KG1 (cell line): ENCODE measurements at regions not wholly inside any gene's neighbourhood (a gene's known extent, or its start where the extent isn't known, plus 50 kb on each side); places are given as distances from the start of the nearest gene placed in this dataset.
"Not testable (repeated sequence)": the region's sequence is repeated elsewhere in the genome, so short reads cannot be mapped to it uniquely, and the experiment has no call there.

Experiments used
- DNase-seq: peaks from one replicate; lab custom pipeline; 2025; lab: John Stamatoyannopoulos, UW

GRCh38 chr9:106260908-106261307 is 566.6 kb downstream of the TMEM38B start:
- not testable (repeated sequence) for DNase-seq

DNA sequence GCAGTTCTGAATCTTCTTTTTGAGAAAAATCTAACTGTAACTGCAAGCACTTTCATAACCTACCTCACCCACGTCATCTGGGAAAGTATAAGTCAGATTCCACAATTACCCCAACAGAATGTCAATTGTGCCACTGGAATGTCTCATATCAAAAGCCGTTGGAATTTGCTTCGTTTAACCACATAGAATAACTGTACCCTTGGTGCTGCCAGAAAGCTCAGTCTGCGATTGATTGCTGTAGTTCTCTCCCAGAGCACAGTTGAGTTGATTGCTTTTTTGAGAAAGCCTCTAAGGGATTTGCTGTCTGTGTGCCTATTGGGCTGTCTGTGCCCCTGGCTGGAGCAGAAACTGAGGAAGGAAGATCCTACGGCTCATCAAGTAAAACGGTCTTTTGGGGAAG is 583.6 kb downstream of the TMEM38B start:
- DNase-seq: no peak

DNA sequence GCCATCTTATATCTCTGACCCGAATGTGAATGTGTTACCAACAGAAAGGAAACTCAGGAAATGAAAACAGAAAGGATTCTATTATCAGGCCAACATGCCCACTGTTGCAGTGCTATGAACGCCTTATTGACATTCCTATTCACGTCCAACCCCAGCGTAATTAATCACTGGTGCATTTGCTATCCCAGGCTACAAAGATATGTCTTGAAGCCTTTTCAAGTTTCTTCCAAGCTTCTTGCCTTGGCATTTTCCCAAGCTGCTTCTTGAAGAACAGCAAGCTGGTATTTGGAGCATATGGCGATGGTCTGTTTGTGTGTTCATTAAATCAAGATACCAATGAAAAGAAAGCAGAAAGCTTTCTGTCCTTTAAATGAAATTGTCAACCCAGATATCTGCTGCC is 579.2 kb upstream of the ZNF462 start:
- no peak for DNase-seq

DNA sequence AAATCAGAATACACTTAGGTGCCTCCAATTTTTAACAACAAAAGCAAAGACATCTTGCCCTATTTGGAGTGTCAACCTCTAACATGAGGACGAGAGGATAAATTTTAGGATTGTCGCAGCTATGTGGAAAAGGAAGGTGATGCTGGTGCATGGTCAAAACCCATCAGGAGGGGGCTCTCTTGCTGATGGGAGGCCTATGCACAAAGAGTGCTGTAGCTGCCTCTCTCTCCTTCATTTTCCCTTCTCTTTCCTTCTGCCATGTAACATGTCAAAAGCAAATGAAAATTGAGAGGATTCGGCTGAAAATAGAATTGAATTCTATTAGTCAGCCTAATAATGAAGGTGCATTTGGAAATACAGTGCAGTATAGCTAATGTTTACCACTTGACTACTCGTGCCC is 578.7 kb upstream of the ZNF462 start:
- no peak for DNase-seq

DNA sequence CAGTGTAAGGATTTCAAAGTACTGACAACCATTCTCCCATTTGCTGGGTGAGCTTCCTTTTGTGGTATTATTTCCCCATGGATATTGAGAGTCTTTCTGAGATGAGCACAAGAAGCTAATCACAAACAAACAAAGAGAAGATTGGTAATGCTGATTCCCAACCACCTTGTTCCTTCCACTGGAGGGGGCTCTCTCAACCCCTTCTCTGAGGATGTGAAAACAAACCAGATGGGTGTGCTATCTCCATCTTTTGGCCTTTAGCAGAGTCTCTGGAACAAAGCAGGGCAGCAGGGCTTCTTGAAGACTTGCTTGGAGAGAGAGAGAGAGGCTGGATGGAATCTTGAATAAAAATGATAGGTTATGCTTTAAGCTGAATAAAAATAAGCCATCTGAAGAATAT is 576.7 kb upstream of the ZNF462 start:
- DNase-seq: no peak

DNA sequence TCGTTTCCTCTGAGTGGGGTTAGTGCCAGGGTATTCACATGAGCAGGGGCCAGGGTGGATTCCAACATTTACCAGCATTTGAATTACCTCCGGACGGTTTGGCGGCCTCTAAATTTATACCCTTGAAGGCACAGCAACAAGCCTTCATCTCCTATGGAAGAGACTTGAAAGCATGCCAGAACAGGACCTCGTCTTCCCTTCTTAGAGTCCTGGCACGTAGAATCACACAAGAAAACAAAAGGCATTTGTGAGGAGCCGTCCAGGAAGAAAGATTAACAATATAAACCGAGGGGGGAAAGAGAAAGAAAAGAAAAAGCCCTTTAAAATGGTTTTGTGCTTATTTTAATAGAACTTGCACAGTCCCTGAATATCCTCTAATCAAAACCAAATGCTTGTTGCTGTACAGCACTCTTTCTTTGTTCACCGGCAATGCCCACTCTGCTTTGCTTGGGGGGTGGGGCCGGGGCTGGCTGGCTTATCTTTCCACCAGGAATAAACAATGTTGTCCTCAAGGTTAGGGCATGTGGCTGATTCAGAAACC is 575.8 kb upstream of the ZNF462 start:
- no peak for DNase-seq

DNA sequence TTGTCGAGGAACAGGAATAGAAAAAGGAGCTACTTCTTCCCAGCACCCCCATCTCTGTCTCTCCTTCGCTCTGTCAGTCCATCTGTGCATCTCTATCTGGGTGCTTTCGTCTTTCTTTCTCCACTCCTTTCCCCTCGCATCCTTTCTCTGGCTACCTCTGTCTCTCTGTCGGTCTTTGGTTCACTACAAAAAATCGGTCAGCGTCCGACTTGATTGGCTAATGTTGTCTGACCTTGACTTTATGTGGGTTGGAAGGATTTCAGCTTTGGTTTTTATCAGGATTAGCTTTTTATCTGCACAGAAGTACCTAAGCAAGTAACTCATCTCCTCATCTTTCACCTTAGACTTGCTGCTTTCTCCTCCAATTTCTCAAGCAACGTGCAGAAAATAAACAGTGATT is 575.2 kb upstream of the ZNF462 start:
- no peak for DNase-seq

DNA sequence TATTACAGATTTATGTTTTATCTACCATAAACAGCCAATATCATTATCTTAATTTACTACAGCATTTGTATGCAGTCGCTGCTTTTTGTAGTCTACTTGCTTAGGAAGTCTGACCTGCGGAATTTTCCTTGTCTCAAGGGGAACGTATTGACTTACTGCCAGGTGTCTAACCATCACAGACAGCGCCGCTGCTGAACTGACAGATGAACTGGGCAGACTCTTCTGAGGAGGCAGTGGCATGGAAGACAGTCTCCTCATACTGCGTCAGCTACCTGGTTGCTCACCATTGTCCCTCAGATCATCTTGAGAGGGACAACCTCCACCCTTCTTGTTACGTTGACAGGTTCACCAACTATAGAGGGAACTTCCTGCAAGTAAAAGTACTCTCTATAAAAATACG is 574.3 kb upstream of the ZNF462 start:
- DNase-seq: no peak

DNA sequence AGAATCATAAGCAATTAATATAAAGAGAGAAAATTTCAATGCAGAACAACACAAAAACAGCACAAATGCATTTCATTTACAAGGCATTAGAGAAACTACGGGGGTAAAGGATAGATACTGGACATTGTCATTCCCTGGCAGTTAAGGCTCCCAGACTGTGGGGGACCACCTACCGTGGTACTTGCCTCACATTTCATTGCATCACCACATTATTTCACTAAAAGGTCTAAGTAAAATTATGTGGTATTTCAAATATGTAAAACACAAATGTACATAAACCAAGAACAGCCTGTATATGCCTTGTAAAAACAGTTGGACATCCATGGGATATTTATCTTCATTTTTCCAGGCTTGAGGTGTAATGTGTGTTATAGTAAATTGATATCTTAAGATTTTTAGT is 571.2 kb upstream of the ZNF462 start:
- no peak for DNase-seq

DNA sequence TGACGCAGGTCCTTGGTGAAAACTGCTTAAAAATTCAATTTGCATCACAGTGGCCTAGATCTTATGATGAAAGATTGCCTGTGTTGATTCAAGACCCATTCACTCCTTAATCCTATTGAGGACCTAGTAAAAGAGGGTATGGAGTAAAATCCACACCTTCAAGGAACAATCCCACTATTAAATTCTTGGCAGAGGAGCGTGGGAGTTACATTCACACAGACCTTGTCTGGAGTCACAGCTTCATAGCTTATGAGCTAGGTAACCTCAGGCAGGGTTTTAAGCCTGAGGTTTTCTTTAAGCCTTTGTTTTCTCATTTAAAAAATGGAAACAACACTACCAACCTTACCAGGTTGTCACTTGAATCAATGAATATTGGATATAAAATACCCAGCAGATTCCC is 566.5 kb upstream of the ZNF462 start:
- no peak for DNase-seq

DNA sequence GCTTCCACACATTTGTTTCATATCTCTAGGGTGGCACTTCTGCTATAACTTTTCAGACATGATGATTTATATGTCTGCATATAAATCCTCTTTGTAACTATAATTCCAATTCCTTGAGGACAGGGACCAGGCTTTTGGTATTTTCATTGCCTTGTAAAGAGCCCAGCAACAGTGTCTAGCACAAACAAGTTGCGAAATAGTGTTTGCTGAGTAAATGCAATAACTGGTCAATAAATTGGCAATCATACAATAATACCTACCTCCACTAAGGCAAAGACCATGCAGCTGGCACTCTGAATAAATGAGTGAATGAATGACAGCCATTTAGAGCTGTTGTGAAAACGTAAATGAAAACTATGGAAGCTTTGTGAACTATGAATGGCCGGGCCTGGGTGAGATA is 564.0 kb upstream of the ZNF462 start:
- DNase-seq: no peak

DNA sequence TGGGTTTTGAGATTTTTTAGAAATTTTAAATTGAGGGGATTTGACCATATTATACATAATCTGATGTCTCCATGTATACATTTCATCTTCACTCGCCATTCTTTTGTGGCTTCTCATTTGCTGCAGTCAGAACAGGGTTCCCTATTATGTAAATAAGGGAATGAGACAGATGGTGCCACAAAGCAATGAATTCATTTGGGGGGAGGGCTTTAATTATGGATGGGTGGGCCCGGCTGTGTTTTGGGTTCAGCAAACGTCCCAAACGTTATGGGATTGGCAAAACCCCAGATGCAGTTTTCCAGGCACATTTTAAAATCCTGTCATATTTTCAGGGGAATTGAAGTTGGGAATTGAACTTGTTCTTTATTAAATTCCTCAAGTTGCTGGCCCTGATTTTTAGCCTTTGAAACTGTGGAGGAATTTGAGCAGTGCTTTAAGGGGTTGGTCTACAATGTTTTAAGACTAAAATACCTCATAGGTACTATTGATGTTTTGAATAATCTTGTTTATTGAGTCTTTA is 558.5 kb upstream of the ZNF462 start:
- DNase-seq: no peak

DNA sequence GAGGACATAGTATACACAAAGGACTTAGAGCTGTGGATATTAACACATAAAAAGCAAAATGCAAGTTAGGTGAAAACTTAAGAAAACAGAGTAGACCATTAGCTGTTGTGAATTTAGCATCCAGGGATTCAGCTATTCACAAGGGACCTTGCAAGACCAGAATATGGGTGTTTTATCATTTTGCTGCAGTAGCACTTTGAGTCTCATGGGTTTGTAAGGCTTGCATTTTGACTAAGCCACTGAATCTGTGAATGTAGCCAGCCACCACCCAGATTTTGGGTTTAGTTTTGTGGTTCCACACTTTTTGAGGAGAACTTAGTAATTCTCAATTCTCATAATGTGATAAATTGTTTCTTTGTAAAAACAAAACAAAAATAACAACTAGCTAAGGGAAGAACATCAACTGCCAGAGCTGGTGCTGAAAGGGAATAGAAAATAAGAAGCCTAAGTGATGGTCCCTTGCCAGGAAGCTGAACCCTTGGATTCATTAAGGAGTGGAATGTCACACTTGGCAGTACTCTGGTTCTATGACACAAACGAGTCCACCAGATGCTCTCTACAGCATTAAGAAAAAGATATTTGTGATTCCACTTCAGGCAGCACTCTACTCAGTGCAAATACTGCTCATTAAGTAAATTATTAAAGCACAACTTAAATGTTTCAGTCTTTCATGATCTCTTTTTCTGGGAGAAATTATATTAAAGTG is 557.4 kb upstream of the ZNF462 start:
- DNase-seq: no peak

- DNase-seq: no peak
Measured at GRCh38 chr9:106307670-106308069, 555.3 kb upstream of the ZNF462 start.

- DNase-seq: no peak
Measured at GRCh38 chr9:106309925-106310324, 553.0 kb upstream of the ZNF462 start.

DNA sequence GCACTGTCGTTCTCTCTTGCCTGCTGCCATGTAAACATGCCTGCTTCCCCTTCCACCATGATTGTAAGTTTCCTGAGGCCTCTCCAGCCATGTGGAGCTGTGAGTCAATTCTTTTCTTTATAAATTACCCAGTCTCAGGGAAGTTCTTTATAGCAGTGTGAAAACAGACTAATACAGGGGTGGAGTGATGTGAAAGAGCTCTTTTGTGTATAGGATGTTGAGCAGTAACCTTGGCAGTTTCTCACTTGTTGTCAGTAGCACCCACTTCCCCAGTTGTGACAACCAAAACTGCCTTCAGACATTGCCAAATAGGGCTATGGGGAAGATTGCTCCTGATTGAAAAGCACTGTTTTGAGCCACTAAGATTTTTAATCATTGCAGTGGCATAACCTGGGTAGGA is 552.2 kb upstream of the ZNF462 start:
- no peak for DNase-seq

GRCh38 chr9:106312906-106313305 is 550.1 kb upstream of the ZNF462 start:
- peak; percentile 4 for DNase-seq

DNA sequence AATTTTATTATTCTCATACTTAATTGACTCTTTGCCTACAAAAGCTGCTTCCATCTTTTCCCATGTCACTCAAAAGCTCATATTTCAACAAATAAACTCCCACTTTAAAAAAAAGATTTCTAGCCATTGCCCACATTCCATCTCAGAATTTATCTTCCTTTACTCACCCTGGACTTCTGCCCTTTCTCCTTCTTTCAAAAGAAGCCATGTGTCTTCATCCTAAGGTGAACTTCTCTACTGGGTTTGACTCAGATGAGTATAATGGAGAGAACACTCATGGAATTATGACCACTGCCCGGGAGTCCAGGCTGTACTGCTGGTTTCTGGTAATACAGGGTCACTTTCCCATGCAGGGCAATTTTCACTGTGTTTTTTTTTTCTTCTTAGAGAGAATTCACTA is 548.5 kb upstream of the ZNF462 start:
- no peak for DNase-seq

- DNase-seq: no peak
Measured at GRCh38 chr9:106321394-106322180, 541.4 kb upstream of the ZNF462 start.

DNA sequence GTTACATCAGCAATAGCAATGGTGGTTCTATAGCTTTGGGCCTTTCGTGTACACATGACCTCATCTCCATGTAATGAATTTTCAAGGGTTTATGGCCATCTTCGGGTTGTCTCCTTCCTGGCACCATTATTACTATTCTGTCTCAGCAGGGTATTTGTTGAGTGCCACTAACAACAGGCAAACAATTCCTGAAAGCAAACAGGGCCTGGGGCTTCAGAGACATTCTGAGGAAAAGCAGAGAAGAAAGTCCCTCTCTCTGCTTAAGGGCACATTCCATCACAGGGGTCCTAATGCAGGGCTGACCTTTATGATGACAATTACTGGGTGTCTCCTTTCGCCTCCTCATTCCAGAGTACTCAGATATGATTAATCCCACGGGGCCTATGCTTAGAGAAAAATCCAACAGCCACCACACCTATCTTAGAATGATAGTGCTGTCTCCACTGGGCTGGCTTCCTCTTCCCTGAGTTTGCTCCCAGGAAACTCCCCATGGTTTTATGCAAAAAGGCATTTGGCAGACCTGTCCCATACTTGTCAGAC is 540.2 kb upstream of the ZNF462 start:
- DNase-seq: no peak

GRCh38 chr9:106324053-106324585 is 538.8 kb upstream of the ZNF462 start:
- DNase-seq: no peak

DNA sequence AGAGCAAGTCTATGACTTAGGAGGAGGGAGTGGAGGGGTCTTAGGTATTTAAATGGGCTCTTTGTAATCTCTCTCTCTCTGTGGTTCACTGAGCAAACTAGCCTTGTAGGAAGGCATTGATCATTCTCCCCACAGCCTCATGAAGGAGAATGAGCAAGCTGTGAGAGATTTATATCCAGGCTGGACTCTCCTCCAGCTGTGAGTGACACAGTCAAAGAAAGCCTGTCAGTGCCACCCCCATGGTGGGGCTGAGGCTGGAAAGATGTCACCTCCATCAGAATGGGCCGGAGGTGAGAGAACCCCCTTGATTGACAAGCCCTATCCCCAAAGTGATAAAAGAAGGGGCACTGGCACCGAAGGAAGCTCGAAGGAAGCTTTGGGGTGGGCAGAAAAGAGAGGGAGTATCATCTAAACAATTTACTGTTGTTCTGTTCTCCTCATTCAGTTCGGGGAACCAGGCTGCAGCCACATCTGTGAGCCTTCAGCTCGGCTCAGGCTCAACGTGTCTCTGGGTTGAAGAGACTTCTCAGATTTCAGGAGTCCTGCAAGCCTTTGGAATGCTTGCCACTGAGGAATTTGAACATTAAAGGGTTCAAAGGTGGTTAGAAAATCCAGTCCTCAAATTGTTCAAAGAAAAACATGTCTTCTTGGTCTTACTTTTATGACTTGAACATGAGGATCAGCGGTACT is 538.2 kb upstream of the ZNF462 start:
- no peak for DNase-seq
